HG03520 (cell line): ENCODE measurements at regions not wholly inside any gene's neighbourhood (a gene's known extent, or its start where the extent isn't known, plus 50 kb on each side); places are given as distances from the start of the nearest gene placed in this dataset.

Experiments used
- ATAC-seq: cut with Tn5 transposase; IDR thresholded peaks from one replicate; pipeline ENCODE4 v1.9.1; 2021; ENCODE audit warnings: mild to moderate bottlenecking, moderate library complexity; ENCODE audit not compliant: unreplicated experiment

- ATAC-seq, result no peak
Measured at GRCh38 chr1:208820580-208821212, 576.5 kb upstream of the PLXNA2 start.

- no peak for ATAC-seq
Measured at GRCh38 chr1:208821939-208822338, 577.8 kb upstream of the PLXNA2 start.

- no peak for ATAC-seq
Measured at GRCh38 chr1:208825300-208825699, 581.1 kb upstream of the PLXNA2 start.

GRCh38 chr1:208829595-208829994 lies 585.4 kb upstream of the PLXNA2 start:
- no peak for ATAC-seq

- ATAC-seq, result no peak
Measured at GRCh38 chr1:208834381-208835096, 590.4 kb upstream of the PLXNA2 start.

GRCh38 chr1:208835097-208835463 lies 590.9 kb upstream of the PLXNA2 start:
- no peak for ATAC-seq

- ATAC-seq, result no peak
Measured at GRCh38 chr1:208835781-208836180, 591.6 kb upstream of the PLXNA2 start.

GRCh38 chr1:208837242-208837641 lies 593.1 kb upstream of the PLXNA2 start:
- ATAC-seq, result no peak

- ATAC-seq, result no peak
Measured at GRCh38 chr1:208841436-208841835, 597.3 kb upstream of the PLXNA2 start.

GRCh38 chr1:208842451-208842850 lies 598.3 kb upstream of the PLXNA2 start:
- ATAC-seq, result no peak

- ATAC-seq, result no peak
Measured at GRCh38 chr1:208844158-208844557, 600.0 kb upstream of the PLXNA2 start.

GRCh38 chr1:208848854-208849253 lies 604.7 kb upstream of the PLXNA2 start:
- no peak for ATAC-seq

- no peak for ATAC-seq
Measured at GRCh38 chr1:208850442-208850841, 606.3 kb upstream of the PLXNA2 start.

- ATAC-seq, result no peak
Measured at GRCh38 chr1:208851366-208851765, 607.2 kb upstream of the PLXNA2 start.

- ATAC-seq, result no peak
Measured at GRCh38 chr1:208852911-208853310, 608.7 kb upstream of the PLXNA2 start.

GRCh38 chr1:208855403-208855802 lies 611.2 kb upstream of the PLXNA2 start:
- ATAC-seq, result peak; percentile 89

- ATAC-seq, result no peak
Measured at GRCh38 chr1:208857465-208857864, 613.3 kb upstream of the PLXNA2 start.

- no peak for ATAC-seq
Measured at GRCh38 chr1:208858738-208859137, 614.6 kb upstream of the PLXNA2 start.

- ATAC-seq, result no peak
Measured at GRCh38 chr1:208864366-208864965, 620.3 kb upstream of the PLXNA2 start.

GRCh38 chr1:208866386-208866955 lies 622.3 kb upstream of the PLXNA2 start:
- no peak for ATAC-seq

GRCh38 chr1:208868554-208868953 lies 624.4 kb upstream of the PLXNA2 start:
- no peak for ATAC-seq

GRCh38 chr1:208874915-208875314 lies 630.7 kb upstream of the PLXNA2 start:
- ATAC-seq, result no peak
